BLaER1 (cell line): ENCODE measurements at regions not wholly inside any gene's neighbourhood (a gene's known extent, or its start where the extent isn't known, plus 50 kb on each side); places are given as distances from the start of the nearest gene placed in this dataset.

Experiments used
- H3K27ac ChIP-seq: shearing (Covaris generic); formaldehyde crosslinking; 2 replicates; pipeline ENCODE4 v1.8.1; 2022
- H3K27me3 ChIP-seq: shearing (Covaris generic); formaldehyde crosslinking; 2 replicates; pipeline ENCODE4 v1.8.1; 2022
- H3K36me3 ChIP-seq: shearing (Covaris generic); formaldehyde crosslinking; 2 replicates; pipeline ENCODE4 v1.8.1; 2022
- H3K4me1 ChIP-seq: shearing (Covaris generic); formaldehyde crosslinking; 2 replicates; pipeline ENCODE4 v1.8.1; 2022
- H3K4me2 ChIP-seq: shearing (Covaris generic); formaldehyde crosslinking; 2 replicates; pipeline ENCODE4 v1.8.1; 2022
- H3K4me3 ChIP-seq: shearing (Covaris generic); formaldehyde crosslinking; 2 replicates; pipeline ENCODE4 v1.8.1; 2022
- H3K9ac ChIP-seq: shearing (Covaris generic); formaldehyde crosslinking; 2 replicates; pipeline ENCODE4 v1.8.1; 2022
- H3K9me3 ChIP-seq: shearing (Covaris generic); formaldehyde crosslinking; 2 replicates; pipeline ENCODE4 v1.8.1; 2022
- H4K20me1 ChIP-seq: shearing (Covaris generic); formaldehyde crosslinking; 2 replicates; pipeline ENCODE4 v1.8.1; 2022
- Cebpa-rat ChIP-seq: shearing (Covaris generic); IDR thresholded peaks from 2 replicates; pipeline ENCODE4 v1.8.1; 2022

- no peaks in the 10 kb centered on the region for H3K9me3 ChIP-seq
- H3K9ac ChIP-seq: no peak overlapping the region
- H3K4me1 ChIP-seq: peaks cover 18% of the 10 kb centered on the region
- no peak for TF ChIP-seq Cebpa-rat
- H3K4me3 ChIP-seq: no peak overlapping the region
- no peaks in the 10 kb centered on the region for H3K36me3 ChIP-seq
- H3K27me3 ChIP-seq: no peaks in the 10 kb centered on the region
- H4K20me1 ChIP-seq: no peaks in the 10 kb centered on the region
- no peak overlapping the region for H3K4me2 ChIP-seq
- H3K27ac ChIP-seq: no peak overlapping the region
These were observed 56.1 kb upstream of the MAF start for GRCh38 chr16:79656553-79657115.

- H3K9me3 ChIP-seq: no peaks in the 10 kb centered on the region
- H3K4me1 ChIP-seq: peaks cover 28% of the 10 kb centered on the region
- no peak overlapping the region for H3K9ac ChIP-seq
- no peak overlapping the region for H3K4me3 ChIP-seq
- H3K27me3 ChIP-seq: no peaks in the 10 kb centered on the region
- H4K20me1 ChIP-seq: no peaks in the 10 kb centered on the region
- H3K36me3 ChIP-seq: no peaks in the 10 kb centered on the region
- TF ChIP-seq Cebpa-rat: no peak
- peak overlapping the region; percentile 41 for H3K4me2 ChIP-seq
- no peak overlapping the region for H3K27ac ChIP-seq
These were observed 52.9 kb upstream of the MAF start for GRCh38 chr16:79653373-79653891.

GRCh38 chr16:79651363-79651762, 50.8 kb upstream of the MAF start:
- TF ChIP-seq Cebpa-rat: no peak
- no peaks in the 10 kb centered on the region for H4K20me1 ChIP-seq
- H3K4me2 ChIP-seq: no peak overlapping the region
- H3K4me3 ChIP-seq: no peak overlapping the region
- H3K9ac ChIP-seq: no peak overlapping the region
- no peak overlapping the region for H3K27ac ChIP-seq
- H3K9me3 ChIP-seq: no peaks in the 10 kb centered on the region
- H3K27me3 ChIP-seq: no peaks in the 10 kb centered on the region
- peaks cover 28% of the 10 kb centered on the region for H3K4me1 ChIP-seq
- no peaks in the 10 kb centered on the region for H3K36me3 ChIP-seq
